Neural crest cell (in vitro differentiated cells): ENCODE measurements at regions not wholly inside any gene's neighbourhood (a gene's known extent, or its start where the extent isn't known, plus 50 kb on each side); places are given as distances from the start of the nearest gene placed in this dataset.
"Not testable (repeated sequence)": the region's sequence is repeated elsewhere in the genome, so short reads cannot be mapped to it uniquely, and the experiment has no call there.

Source experiments
- DNase-seq: peaks from one replicate; pipeline ENCODE4 v3.0.0; 2021; ENCODE audit warnings: low read depth, mixed read lengths, low spot score
- H3K27ac Mint-ChIP-seq: one replicate; pipeline ENCODE4 v1.8.0; 2021; ENCODE audit warnings: mild to moderate bottlenecking, mixed read lengths; ENCODE audit not compliant: unreplicated experiment
- H3K27me3 Mint-ChIP-seq: 2 replicates; pipeline ENCODE4 v1.8.0; 2021; ENCODE audit warnings: low read depth, mild to moderate bottlenecking, mixed read lengths
- H3K36me3 Mint-ChIP-seq: 2 replicates; pipeline ENCODE4 v1.8.0; 2021; ENCODE audit warnings: low read depth, mild to moderate bottlenecking, mixed read lengths
- H3K4me1 Mint-ChIP-seq: 2 replicates; pipeline ENCODE4 v1.8.0; 2021; ENCODE audit warnings: mixed read lengths
- H3K4me3 Mint-ChIP-seq: one replicate; pipeline ENCODE4 v1.8.0; 2021; ENCODE audit warnings: mild to moderate bottlenecking, mixed read lengths
- H3K9me3 Mint-ChIP-seq: 2 replicates; pipeline ENCODE4 v1.8.0; 2021; ENCODE audit warnings: mixed read lengths
- CTCF ChIP-seq: fragments of 200-600 bp; sonication (generic); conservative IDR thresholded peaks from 2 replicates; pipeline ENCODE4 v1.5.0; 2021; ENCODE audit warnings: antibody characterized with exemption, mild to moderate bottlenecking

- Mint-ChIP-seq H3K9me3 (peaks cover 16% of the 10 kb centered on the region), H3K4me3 (no peak overlapping the region), H3K27me3 (no peaks in the 10 kb centered on the region), H3K27ac (no peak overlapping the region), H3K4me1 (no peaks in the 10 kb centered on the region), H3K36me3 (no peaks in the 10 kb centered on the region)
- no peak for DNase-seq
- TF ChIP-seq CTCF: no peak
Observed at GRCh38 chrX:25897758-25898157, 240.4 kb upstream of the MAGEB18 start.

GRCh38 chrX:25905728-25906127, 232.4 kb upstream of the MAGEB18 start:
- H3K27me3 Mint-ChIP-seq, H3K9me3 Mint-ChIP-seq, H3K27ac Mint-ChIP-seq, H3K4me3 Mint-ChIP-seq, H3K4me1 Mint-ChIP-seq, DNase-seq, H3K36me3 Mint-ChIP-seq: not testable (repeated sequence)

GRCh38 chrX:25925946-25926345, 212.2 kb upstream of the MAGEB18 start:
- Mint-ChIP-seq H3K36me3 (no peaks in the 10 kb centered on the region), H3K27me3 (no peaks in the 10 kb centered on the region), H3K4me1 (no peaks in the 10 kb centered on the region), H3K9me3 (peaks cover 7% of the 10 kb centered on the region), H3K27ac (no peak overlapping the region), H3K4me3 (no peak overlapping the region)
- no peak for TF ChIP-seq CTCF
- DNase-seq: no peak

GRCh38 chrX:25928316-25928715, 209.8 kb upstream of the MAGEB18 start:
- Mint-ChIP-seq H3K4me3 (no peak overlapping the region), H3K4me1 (no peaks in the 10 kb centered on the region), H3K27ac (no peak overlapping the region), H3K27me3 (no peaks in the 10 kb centered on the region), H3K36me3 (no peaks in the 10 kb centered on the region), H3K9me3 (peaks cover 5% of the 10 kb centered on the region)
- no peak for TF ChIP-seq CTCF
- DNase-seq: no peak

GRCh38 chrX:25941087-25941486, 197.1 kb upstream of the MAGEB18 start:
- DNase-seq: no peak
- H3K27me3 Mint-ChIP-seq: no peaks in the 10 kb centered on the region
- no peak overlapping the region for H3K4me3 Mint-ChIP-seq
- no peaks in the 10 kb centered on the region for H3K36me3 Mint-ChIP-seq
- no peaks in the 10 kb centered on the region for H3K4me1 Mint-ChIP-seq
- peaks cover 8% of the 10 kb centered on the region for H3K9me3 Mint-ChIP-seq
- H3K27ac Mint-ChIP-seq: no peak overlapping the region
- no peak for TF ChIP-seq CTCF

- no peak overlapping the region for H3K27ac Mint-ChIP-seq
- H3K9me3 Mint-ChIP-seq: peaks cover 11% of the 10 kb centered on the region
- no peaks in the 10 kb centered on the region for H3K36me3 Mint-ChIP-seq
- no peak for TF ChIP-seq CTCF
- no peak overlapping the region for H3K4me3 Mint-ChIP-seq
- no peaks in the 10 kb centered on the region for H3K4me1 Mint-ChIP-seq
- no peaks in the 10 kb centered on the region for H3K27me3 Mint-ChIP-seq
- DNase-seq: no peak
Observed at GRCh38 chrX:25941559-25942250, 196.4 kb upstream of the MAGEB18 start.
